Suprapubic skin (tissue), 4 donors: ENCODE measurements at regions not wholly inside any gene's neighbourhood (a gene's known extent, or its start where the extent isn't known, plus 50 kb on each side); places are given as distances from the start of the nearest gene placed in this dataset.
"Not testable (repeated sequence)": the region's sequence is repeated elsewhere in the genome, so short reads cannot be mapped to it uniquely, and the experiment has no call there.

Source experiments
- CTCF ChIP-seq, 2 donors: fragments of 200-600 bp in 1 of 2; fragments of 450-650 bp in 1 of 2; sonication (generic) in 1 of 2; IDR thresholded peaks; one replicate each; pipeline ENCODE4 v1.5.1; 2016 to 2019; ENCODE audit warnings: antibody characterized with exemption in 2 of 2, mild to moderate bottlenecking in 1 of 2, moderate library complexity in 1 of 2
- EP300 ChIP-seq: sonication (generic); formaldehyde crosslinking; IDR thresholded peaks from one replicate; pipeline ENCODE4 v1.6.1; 2017; ENCODE audit warnings: antibody characterized with exemption
- POLR2A ChIP-seq, 2 donors: fragments of 450-650 bp; IDR thresholded peaks; one replicate each; pipeline ENCODE4 v1.6.1; 2017; ENCODE audit warnings: antibody characterized with exemption in 2 of 2, mild to moderate bottlenecking in 2 of 2, moderate library complexity in 2 of 2
- POLR2AphosphoS5 ChIP-seq, 3 donors: sonication (generic); formaldehyde crosslinking; IDR thresholded peaks; one replicate each; pipeline ENCODE4 v1.6.1; 2017; ENCODE audit warnings: antibody characterized with exemption in 3 of 3

- TF ChIP-seq POLR2AphosphoS5 (IDR thresholded peaks at IDR 0.05); CTCF (IDR thresholded peaks at IDR 0.05); POLR2A (IDR thresholded peaks at IDR 0.05); EP300: not testable (repeated sequence)
These were observed 165.3 kb downstream of the ATP6V0E2 start for GRCh38 chr7:150039061-150039460.
